HFF-Myc (cell line): ENCODE measurements at regions not wholly inside any gene's neighbourhood (a gene's known extent, or its start where the extent isn't known, plus 50 kb on each side); places are given as distances from the start of the nearest gene placed in this dataset.

Experiments
- DNase-seq: peaks from one replicate; pipeline ENCODE4 v3.0.0-alpha.2; 2011; ENCODE audit warnings: low read depth; ENCODE audit errors: extremely low read depth
- H3K4me3 ChIP-seq: replicated peaks from 2 replicates; pipeline ENCODE4 v1.5.1; 2011; ENCODE audit warnings: low read depth, mild to moderate bottlenecking, control low read depth, low read length
- CTCF ChIP-seq: IDR thresholded peaks from 2 replicates; pipeline ENCODE4 v1.5.1; 2012; ENCODE audit warnings: mild to moderate bottlenecking, low read depth, low read length, control low read depth; ENCODE audit errors: missing control alignments

GRCh38 chr4:106454021-106454420, 85.4 kb upstream of the GIMD1 start:
- no peak for TF ChIP-seq CTCF
- DNase-seq: no peak
- H3K4me3 ChIP-seq: no peak overlapping the region

DNA sequence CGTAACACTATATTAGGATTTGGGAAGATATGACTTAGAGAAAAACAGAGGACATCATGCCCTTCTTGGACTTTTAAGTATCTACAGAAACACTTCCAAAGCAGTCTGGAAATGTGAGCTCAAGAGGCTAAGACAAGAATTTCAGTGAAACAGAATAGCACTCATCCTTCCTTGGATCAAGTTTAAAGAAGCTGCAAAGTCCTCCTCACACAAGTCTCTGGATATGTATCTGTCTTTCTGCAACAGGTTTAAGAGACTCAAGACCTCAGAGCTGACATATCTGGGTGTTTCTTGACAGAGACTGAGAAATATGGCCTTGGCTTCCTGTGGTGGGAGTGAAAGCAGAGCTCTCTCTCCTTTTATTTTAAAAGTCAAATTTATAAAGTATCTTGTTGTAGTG, 82.5 kb upstream of the GIMD1 start:
- DNase-seq: no peak
- H3K4me3 ChIP-seq: no peak overlapping the region
- no peak for TF ChIP-seq CTCF

GRCh38 chr4:106450249-106450648, 81.7 kb upstream of the GIMD1 start:
- no peak for TF ChIP-seq CTCF
- no peak for DNase-seq
- no peak overlapping the region for H3K4me3 ChIP-seq

GRCh38 chr4:106444557-106444956, 76.0 kb upstream of the GIMD1 start:
- no peak for TF ChIP-seq CTCF
- peak; percentile 57 for DNase-seq
- no peak overlapping the region for H3K4me3 ChIP-seq

DNA sequence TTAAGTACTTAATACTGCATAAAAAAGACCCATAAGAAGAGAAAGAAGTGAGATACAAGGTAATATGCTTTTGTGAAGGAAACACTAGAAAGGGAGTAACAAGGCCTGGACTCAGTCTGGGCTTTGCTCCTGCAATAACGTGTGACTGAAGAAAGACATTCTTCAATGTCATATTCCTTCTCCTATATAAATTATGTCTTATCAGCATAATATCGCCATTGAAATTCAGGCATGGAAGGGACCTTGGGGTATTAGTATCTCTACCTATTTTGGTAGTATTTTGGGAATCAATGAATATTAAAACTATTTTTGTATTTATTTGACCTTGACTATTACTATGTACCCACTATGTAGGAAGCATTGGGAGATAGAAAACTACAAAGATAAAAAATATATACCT, 62.2 kb upstream of the GIMD1 start:
- TF ChIP-seq CTCF: no peak
- no peak for DNase-seq
- H3K4me3 ChIP-seq: no peak overlapping the region

GRCh38 chr4:106429885-106430284, 61.3 kb upstream of the GIMD1 start:
- no peak for DNase-seq
- no peak for TF ChIP-seq CTCF
- H3K4me3 ChIP-seq: no peak overlapping the region

GRCh38 chr4:106426069-106426468, 57.5 kb upstream of the GIMD1 start:
- TF ChIP-seq CTCF: no peak
- DNase-seq: no peak
- no peak overlapping the region for H3K4me3 ChIP-seq
